GM12878 (cell line): ENCODE measurements at regions not wholly inside any gene's neighbourhood (a gene's known extent, or its start where the extent isn't known, plus 50 kb on each side); places are given as distances from the start of the nearest gene placed in this dataset.

ENCODE experiments used
- ATAC-seq: fragments of 200-7000 bp; cut with Tn5 transposase; 3 replicates; pipeline ENCODE4 v1.9.1; 2020; ENCODE audit warnings: mild to moderate bottlenecking, moderate library complexity
- BruUV-seq: library from RNA; stranded (reverse); fragments of 400-500 nt; replicated peaks from 2 replicates; lab custom pipeline; 2021; lab: Mats Ljungman, UMichigan
- CTCF ChIA-PET: fragments of 300-600 bp; sonication (Branson Sonifier 250); formaldehyde crosslinking; extraction: SDS; loops from one replicate; lab custom pipeline; 2021; ENCODE audit warnings: inconsistent platforms; lab: Yijun Ruan, JAX
- POLR2A ChIA-PET: fragments of 350-600 bp; formaldehyde crosslinking; extraction: SDS; loops from one replicate; lab custom pipeline; 2021; ENCODE audit warnings: inconsistent platforms; lab: Charles Lee
- RAD21 ChIA-PET: fragments of 300-600 bp; sonication (Branson Sonifier 250); formaldehyde crosslinking; loops from one replicate; lab custom pipeline; 2023; ENCODE audit warnings: antibody characterized with exemption; ENCODE audit not compliant: unreplicated experiment; lab: Charles Lee
- SMC1A ChIA-PET: fragments of 300-600 bp; sonication (Branson Sonifier 250); formaldehyde crosslinking; loops from one replicate; lab custom pipeline; 2023; ENCODE audit not compliant: unreplicated experiment, uncharacterized antibody; lab: Charles Lee
- DNase-seq: peaks from one replicate; pipeline ENCODE4 v3.0.0-alpha.2; 2011; ENCODE audit warnings: low read depth, low spot score
- FAIRE-seq: peaks from 3 replicates; lab custom pipeline; 2011; peaks lifted over from hg19 to GRCh38; lab: Jason Lieb, UNC
- H2AFZ ChIP-seq: 2 replicates; pipeline ENCODE4 v1.6.0; 2011; ENCODE audit warnings: low read depth, low read length, control low read depth; ENCODE audit not compliant: control insufficient read depth
- H3K27ac ChIP-seq: 2 replicates; pipeline ENCODE4 v1.5.1; 2011; ENCODE audit warnings: control low read depth; ENCODE audit not compliant: control insufficient read depth, insufficient read depth
- H3K27me3 ChIP-seq, 2 experiments: replicated peaks in 1 of 2; 2 replicates each; pipeline versions ENCODE4 v1.6.0 to v1.6.1; 2011; ENCODE audit warnings: low read length in 1 of 2; ENCODE audit not compliant: control insufficient read depth in 2 of 2, insufficient read depth in 2 of 2
- H3K36me3 ChIP-seq, 2 experiments: 2 replicates each; pipeline ENCODE4 v1.5.1; 2011; ENCODE audit warnings: low read length in 1 of 2; ENCODE audit not compliant: control insufficient read depth in 2 of 2, insufficient read depth in 2 of 2
- H3K4me1 ChIP-seq: 2 replicates; pipeline ENCODE4 v1.6.1; 2011; ENCODE audit warnings: mild to moderate bottlenecking, low read length, moderate library complexity, mixed read lengths; ENCODE audit not compliant: control insufficient read depth, insufficient read depth
- H3K4me2 ChIP-seq: 2 replicates; pipeline ENCODE4 v1.6.0; 2011; ENCODE audit warnings: control low read depth; ENCODE audit not compliant: control insufficient read depth, insufficient read depth
- H3K4me3 ChIP-seq: fragments of 200-600 bp; sonication (generic); 2 replicates; pipeline ENCODE4 v1.5.1; 2016
- H3K79me2 ChIP-seq: 2 replicates; pipeline ENCODE4 v1.6.0; 2011; ENCODE audit warnings: low read length; ENCODE audit not compliant: control insufficient read depth, insufficient read depth
- H3K9ac ChIP-seq: 2 replicates; pipeline ENCODE4 v1.8.0; 2011; ENCODE audit warnings: low read length, control low read depth, mixed read lengths; ENCODE audit not compliant: control insufficient read depth, insufficient read depth
- H3K9me3 ChIP-seq: replicated peaks from 3 replicates; pipeline ENCODE4 v1.5.1; 2011; ENCODE audit warnings: mild to moderate bottlenecking, low read length; ENCODE audit not compliant: control insufficient read depth, insufficient read depth
- H4K20me1 ChIP-seq: 2 replicates; pipeline ENCODE4 v1.6.0; 2011; ENCODE audit not compliant: control insufficient read depth, insufficient read depth
- BMI1 ChIP-seq: fragments of 450-650 bp; IDR thresholded peaks from 2 replicates; pipeline ENCODE4 v1.6.1; 2016; ENCODE audit warnings: mild to moderate bottlenecking, moderate library complexity, borderline replicate concordance
- CEBPB ChIP-seq, 2 experiments: fragments of 150-350 bp in 1 of 2; IDR thresholded peaks; 2 replicates each; pipeline ENCODE4 v1.6.1; 2012 to 2014; ENCODE audit warnings: low read depth in 2 of 2, low read length in 2 of 2, borderline replicate concordance in 1 of 2, inconsistent platforms in 1 of 2
- CTCF ChIP-seq, 3 experiments: IDR thresholded peaks in 2 of 3; conservative IDR thresholded peaks in 1 of 3; 2 replicates each; pipeline ENCODE4 v1.5.1; 2011; ENCODE audit warnings: low read depth in 3 of 3, low read length in 3 of 3, mild to moderate bottlenecking in 3 of 3, control low read depth in 2 of 3, moderate library complexity in 2 of 3, inconsistent platforms in 1 of 3, mixed read lengths in 1 of 3; ENCODE audit not compliant: control insufficient read depth in 2 of 3, insufficient read depth in 1 of 3; ENCODE audit errors: extremely low read depth in 1 of 3
- NFYB ChIP-seq: IDR thresholded peaks from 2 replicates; pipeline ENCODE4 v1.6.1; 2011; ENCODE audit warnings: low read depth, mild to moderate bottlenecking, low read length, improper control_type of control experiment, moderate library complexity; ENCODE audit not compliant: insufficient read depth
- PML ChIP-seq: IDR thresholded peaks from 2 replicates; pipeline ENCODE4 v1.6.1; 2012; ENCODE audit warnings: low read length, inconsistent platforms
- SMAD1 ChIP-seq: fragments of 450-650 bp; IDR thresholded peaks from 2 replicates; pipeline ENCODE4 v1.6.1; 2018; ENCODE audit warnings: mild to moderate bottlenecking, low read depth; ENCODE audit not compliant: partially characterized antibody
- SMC3 ChIP-seq: IDR thresholded peaks from 2 replicates; pipeline ENCODE4 v1.6.1; 2011; ENCODE audit warnings: low read length, improper control_type of control experiment, borderline replicate concordance
- SREBF1 ChIP-seq: IDR thresholded peaks from 2 replicates; pipeline ENCODE4 v1.6.1; 2012; ENCODE audit warnings: mild to moderate bottlenecking, low read length
- ZBTB11 ChIP-seq: fragments of 450-650 bp; formaldehyde crosslinking; IDR thresholded peaks from 2 replicates; pipeline ENCODE4 v1.5.0; 2022; ENCODE audit warnings: mild to moderate bottlenecking, missing genetic modification characterization
- WGBS: methylation state at CpG from one replicate; pipeline ENCODE4 v1.1.6; 2016; ENCODE audit warnings: low lambda C conversion rate; ENCODE audit not compliant: insufficient replicate concordance, insufficient coverage; ENCODE audit errors: missing lambda C conversion rate; 5-methylcytosine and 5-hydroxymethylcytosine counted together
- in situ Hi-C: fragments of 300-500 bp; cut with MboI; formaldehyde crosslinking; loops from 9 replicates; pipeline ENCODE4 v1.14.3; 2018; ENCODE audit warnings: mixed read lengths
- intact Hi-C: fragments of 100-400 bp; cut with micrococcal nuclease; formaldehyde crosslinking; loops from one replicate; pipeline ENCODE4 v1.14.2; 2022; ENCODE audit not compliant: unreplicated experiment

- no peak for TF ChIP-seq SMAD1
- TF ChIP-seq BMI1, result no peak
- no peak for TF ChIP-seq SREBF1
- TF ChIP-seq SMC3, result no peak
These were observed 58.4 kb upstream of the PROX1 start (continued) for GRCh38 chr1:213929398-213929797.

- Histone ChIP-seq H3K9me3 (no peaks in the 10 kb centered on the region), H3K36me3 (no peaks in the 10 kb centered on the region), H3K27ac (no peak overlapping the region), H3K4me1 (no peaks in the 10 kb centered on the region), H4K20me1 (no peaks in the 10 kb centered on the region), H3K27me3 (no peaks in the 10 kb centered on the region), H3K9ac (no peak overlapping the region), H3K79me2 (no peaks in the 10 kb centered on the region), H3K4me2 (no peak overlapping the region)
- 23% methylated on average over 8 of the region's 8 CpGs for WGBS
- ATAC-seq, result no peak
- no peak for TF ChIP-seq ZBTB11 (CRISPR knock-in tag)
- 0 out of 6 replicates have a peak, but pooled peaks of 1 of the 3 experiments have one; percentile 10 for TF ChIP-seq CTCF (IDR thresholded peaks at IDR 0.05 in 2 of 3, conservative IDR thresholded peaks at IDR 0.05 in 1 of 3; ENCODE audit: control insufficient read depth in 2 of 3, extremely low read depth in 1 of 3, insufficient read depth in 1 of 3, low read depth in 3 of 3, low read length in 3 of 3)
- no peak for TF ChIP-seq CEBPB (IDR thresholded peaks at IDR 0.05; ENCODE audit: borderline replicate concordance in 1 of 2, low read depth in 2 of 2, low read length in 2 of 2)
- TF ChIP-seq PML, result no peak
- TF ChIP-seq NFYB, result no peak
- TF ChIP-seq, all 136 proteins: peak for 1
- ChIA-PET POLR2A (no interaction called here), RAD21 (no interaction called here), CTCF (interaction anchor here (1.3 kb wide), 1 partner anchor 24 kb away, joined by 3 read pairs; no protein-coding TSS in a partner anchor), SMC1A (interaction anchor here (1.4 kb wide), 1 partner anchor 329 kb away, joined by 3 read pairs; no protein-coding TSS in a partner anchor)
- no peak overlapping the region for H3K4me3 ChIP-seq
- FAIRE-seq, result no peak
- in situ Hi-C loops, result no loop called here
- no peak for DNase-seq
- no TSS peak for BruUV-seq
- intact Hi-C loops, result no loop called here
- no peak overlapping the region for H2AFZ ChIP-seq
These were observed 55.9 kb upstream of the PROX1 start for GRCh38 chr1:213931836-213932235.
